Ascending aorta (tissue), 2 donors: ENCODE measurements at regions not wholly inside any gene's neighbourhood (a gene's known extent, or its start where the extent isn't known, plus 50 kb on each side); places are given as distances from the start of the nearest gene placed in this dataset.

Experiments
- DNase-seq, 2 donors: peaks; one replicate each; pipeline ENCODE4 v3.0.0-alpha.2; 2019; ENCODE audit warnings: low spot score in 2 of 2
- H3K27ac ChIP-seq, 2 donors: fragments of 200-600 bp; sonication (generic); one replicate each; pipeline ENCODE4 v1.5.1; 2016 to 2017; ENCODE audit warnings: mild to moderate bottlenecking in 1 of 2
- H3K27me3 ChIP-seq: fragments of 200-600 bp; sonication (generic); one replicate; pipeline ENCODE4 v1.5.1; 2017
- H3K36me3 ChIP-seq, 2 donors: fragments of 200-600 bp; sonication (generic); one replicate each; pipeline ENCODE4 v1.5.1; 2016
- H3K4me1 ChIP-seq, 2 donors: fragments of 200-600 bp; sonication (generic); one replicate each; pipeline ENCODE4 v1.5.1; 2016 to 2017; ENCODE audit warnings: mild to moderate bottlenecking in 1 of 2
- H3K4me3 ChIP-seq, 2 donors: fragments of 200-600 bp; sonication (generic); one replicate each; pipeline ENCODE4 v1.5.1; 2016 to 2017; ENCODE audit warnings: mild to moderate bottlenecking in 1 of 2
- H3K9me3 ChIP-seq, 2 donors: fragments of 200-600 bp; sonication (generic); one replicate each; pipeline ENCODE4 v1.5.1; 2016
- CTCF ChIP-seq, 3 experiments: fragments of 200-600 bp in 2 of 3; fragments of 450-650 bp in 1 of 3; sonication (generic) in 2 of 3; IDR thresholded peaks; one replicate each; pipeline ENCODE4 v1.5.1; 2016 to 2019; ENCODE audit warnings: antibody characterized with exemption in 3 of 3, mild to moderate bottlenecking in 1 of 3, moderate library complexity in 1 of 3
- intact Hi-C: fragments of 100-400 bp; cut with DNase I; formaldehyde crosslinking; loops from one replicate; pipeline ENCODE4 v1.15.1; 2023

DNA sequence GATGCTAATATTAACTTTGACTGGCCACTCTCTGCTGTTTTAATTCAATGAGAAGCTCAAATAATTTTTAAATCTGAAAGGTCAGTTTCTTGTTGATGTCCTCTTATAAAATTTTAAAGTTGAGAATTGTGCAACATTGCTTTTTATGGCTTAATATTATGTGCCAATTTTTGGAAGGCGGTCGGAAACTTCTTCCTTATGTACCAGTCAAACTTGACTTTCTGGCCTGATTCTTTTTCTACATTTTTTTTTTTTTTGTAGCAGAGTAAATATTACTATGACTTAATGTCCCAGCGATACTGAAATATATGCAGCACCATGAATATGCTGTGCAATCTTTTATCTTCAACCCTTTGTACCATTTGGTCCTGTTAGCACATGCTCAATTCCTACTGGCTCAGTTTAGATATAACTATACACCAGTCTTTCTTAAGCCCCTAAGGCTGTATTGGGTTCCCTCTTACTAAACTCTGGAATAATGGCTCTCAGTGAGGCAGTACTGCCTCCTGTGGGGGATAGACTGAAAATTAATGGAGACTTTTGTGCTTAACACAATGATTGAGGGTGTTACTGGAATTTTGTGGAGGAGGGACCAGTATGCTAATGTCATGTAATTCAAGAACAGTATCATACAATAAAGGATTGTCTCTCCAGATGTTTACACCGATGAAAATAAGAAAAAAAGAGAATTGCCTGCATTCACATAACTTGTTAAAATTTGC is 156.4 kb upstream of the SYNCRIP start:
- intact Hi-C loops = no loop called here
- H3K27ac ChIP-seq = no peak overlapping the region

DNA sequence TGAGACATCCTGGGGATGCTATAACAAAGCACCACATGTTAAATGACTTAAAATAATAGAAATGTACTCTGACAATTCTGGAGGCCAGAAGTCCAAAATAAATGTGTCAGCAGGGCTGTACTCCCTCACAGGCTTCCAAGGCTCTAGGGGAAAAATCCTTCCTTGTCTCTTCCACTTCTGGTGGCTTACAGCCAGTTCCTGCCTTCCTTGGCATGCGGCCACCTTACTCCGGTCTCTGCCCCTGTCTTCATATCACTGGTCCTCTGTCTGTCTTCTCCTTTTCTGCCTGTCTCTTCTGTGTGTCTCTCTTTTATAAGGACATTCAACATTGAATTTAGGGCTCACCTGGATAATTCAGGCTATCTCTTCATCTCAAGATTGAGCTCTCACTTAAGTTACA is 155.3 kb upstream of the SYNCRIP start:
- no peak for TF ChIP-seq CTCF (IDR thresholded peaks at IDR 0.05)

More for the DNA sequence above, 156.4 kb upstream of the SYNCRIP start:
- no peak overlapping the region for H3K4me3 ChIP-seq
- no peaks in the 10 kb centered on the region for H3K4me1 ChIP-seq
- TF ChIP-seq CTCF (IDR thresholded peaks at IDR 0.05) = no peak
- no peaks in the 10 kb centered on the region for H3K9me3 ChIP-seq
- H3K36me3 ChIP-seq = no peaks in the 10 kb centered on the region
- no peaks in the 10 kb centered on the region for H3K27me3 ChIP-seq
- no peak for DNase-seq

DNA sequence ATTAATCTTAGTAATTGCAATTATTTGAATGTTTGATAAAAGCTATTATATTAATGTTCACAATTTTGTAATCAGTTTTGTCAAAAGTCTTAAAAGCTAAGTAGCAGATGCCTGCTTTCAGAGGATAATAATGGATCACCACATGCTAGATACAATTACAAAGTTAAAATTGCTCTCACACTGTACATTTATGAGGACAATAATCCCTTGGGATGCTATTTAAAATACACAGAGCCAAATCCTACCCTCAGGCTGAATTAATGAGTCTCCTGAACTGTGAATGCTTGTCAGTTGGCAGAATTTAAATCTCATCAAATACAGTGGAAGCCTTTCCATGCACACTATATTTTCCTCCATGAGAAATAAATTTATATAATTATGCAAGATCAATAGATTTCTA is 153.3 kb upstream of the SYNCRIP start:
- no peak for DNase-seq
- H3K9me3 ChIP-seq = no peaks in the 10 kb centered on the region
- H3K36me3 ChIP-seq = no peaks in the 10 kb centered on the region
- H3K27me3 ChIP-seq = no peaks in the 10 kb centered on the region
- intact Hi-C loops = no loop called here
- TF ChIP-seq CTCF (IDR thresholded peaks at IDR 0.05) = no peak
- no peaks in the 10 kb centered on the region for H3K4me1 ChIP-seq
- H3K4me3 ChIP-seq = no peak overlapping the region
- H3K27ac ChIP-seq = no peak overlapping the region

More for the DNA sequence above, 155.3 kb upstream of the SYNCRIP start:
- Histone ChIP-seq H3K27me3 (no peaks in the 10 kb centered on the region), H3K36me3 (no peaks in the 10 kb centered on the region), H3K4me3 (no peak overlapping the region), H3K4me1 (no peaks in the 10 kb centered on the region), H3K27ac (no peak overlapping the region), H3K9me3 (no peaks in the 10 kb centered on the region)
- DNase-seq = no peak
- intact Hi-C loops = no loop called here

DNA sequence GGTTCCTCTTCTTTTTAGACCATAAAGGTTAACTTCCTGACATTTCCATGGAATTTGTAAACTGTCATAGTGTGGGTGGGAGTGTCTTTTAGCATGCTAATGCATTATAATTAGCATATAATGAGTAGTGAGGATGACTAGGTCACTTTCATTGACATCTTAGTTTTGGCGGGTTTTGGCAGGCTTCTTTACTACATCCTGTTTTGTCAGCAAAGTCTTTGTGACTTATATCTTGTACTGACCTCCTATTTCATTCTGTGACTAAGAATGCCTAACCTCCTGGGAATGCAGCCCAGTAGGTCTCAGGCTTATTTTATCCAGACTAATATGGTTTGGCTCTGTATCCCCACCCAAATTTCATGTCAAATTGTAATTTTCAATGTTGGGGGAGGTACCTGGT is 149.6 kb upstream of the SYNCRIP start:
- no peak overlapping the region for H3K4me3 ChIP-seq
- intact Hi-C loops = no loop called here

DNA sequence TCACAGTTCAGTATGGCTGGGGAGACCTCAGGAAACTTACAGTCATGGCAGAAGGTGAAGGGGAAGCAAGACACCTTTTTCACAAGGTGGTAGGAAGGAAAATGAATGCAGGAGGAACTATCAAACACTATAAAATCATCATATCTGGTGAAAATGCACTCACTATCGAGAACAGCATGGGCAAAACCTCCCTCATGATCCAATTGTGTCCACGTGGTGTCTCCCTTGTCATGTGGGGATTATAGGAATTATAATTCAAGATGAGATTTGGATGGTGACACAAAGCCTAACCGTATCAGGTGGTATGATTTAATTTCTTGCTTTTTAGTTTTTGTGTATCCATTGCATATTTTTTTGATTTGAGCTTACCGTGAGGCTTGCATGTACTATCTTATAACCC is 133.2 kb upstream of the SYNCRIP start:
- Histone ChIP-seq H3K27ac (no peak overlapping the region), H3K36me3 (no peaks in the 10 kb centered on the region), H3K4me1 (peaks cover 0 to 9% of the 10 kb centered on the region in 2 donors), H3K4me3 (no peak overlapping the region), H3K9me3 (peaks cover 0 to 7% of the 10 kb centered on the region in 2 donors), H3K27me3 (no peaks in the 10 kb centered on the region)
- DNase-seq = no peak
- no peak for TF ChIP-seq CTCF (IDR thresholded peaks at IDR 0.05)
- intact Hi-C loops = no loop called here

More for the DNA sequence above, 149.6 kb upstream of the SYNCRIP start:
- no peaks in the 10 kb centered on the region for H3K4me1 ChIP-seq
- H3K27me3 ChIP-seq = no peaks in the 10 kb centered on the region
- H3K9me3 ChIP-seq = no peaks in the 10 kb centered on the region
- H3K36me3 ChIP-seq = no peaks in the 10 kb centered on the region
- no peak for TF ChIP-seq CTCF (IDR thresholded peaks at IDR 0.05)
- no peak for DNase-seq
- H3K27ac ChIP-seq = no peak overlapping the region
